ENCODE measurements at regions not wholly inside any gene's neighbourhood (a gene's known extent, or its start where the extent isn't known, plus 50 kb on each side); places are given as distances from the start of the nearest gene placed in this dataset.

DNA sequence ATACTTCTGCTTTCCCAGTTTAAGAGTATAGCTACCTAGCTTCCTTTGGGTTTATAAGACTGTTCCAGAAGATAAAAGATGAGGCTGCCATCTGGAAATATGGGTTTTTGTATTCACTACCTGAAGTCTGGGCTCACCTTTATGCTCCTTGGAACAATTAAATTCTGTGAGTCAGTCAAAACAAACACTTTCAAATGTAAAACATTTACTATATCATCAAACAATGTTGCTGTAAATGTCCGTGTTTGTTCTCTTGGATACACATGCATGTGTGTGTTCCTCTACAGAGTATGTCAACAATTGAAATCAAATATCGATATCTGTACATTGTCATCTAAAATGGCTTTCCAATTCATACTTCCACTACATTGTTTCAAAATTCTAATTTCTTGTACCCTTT is 525.6 kb downstream of the MDFIC start:
- WGBS, 2 experiments (ENCODE audit: extremely low coverage in 1 of 2, insufficient coverage in 1 of 2, insufficient read length in 1 of 2, insufficient replicate concordance in 2 of 2, low coverage in 1 of 2, low lambda C conversion rate in 2 of 2, missing lambda C conversion rate in 1 of 2), result 98% methylated on average over 2 of the region's 2 CpGs; no CpG with 5 or more reads in 1 of the 2 experiments

More for the DNA sequence above, 525.6 kb downstream of the MDFIC start:
- H4K91ac ChIP-seq (replicated peaks; ENCODE audit: insufficient read length, low read length), result no peak overlapping the region
- no peak overlapping the region for H2BK5ac ChIP-seq (ENCODE audit: low read depth, low read length)
- no peak overlapping the region for H3K23ac ChIP-seq (ENCODE audit: insufficient read length)
- H2BK20ac ChIP-seq (ENCODE audit: low read length), result no peak overlapping the region
- H2BK12ac ChIP-seq (ENCODE audit: low read depth, low read length), result no peak overlapping the region
- CTCF ChIA-PET (ENCODE audit: partially characterized antibody), result no interaction called here
- no peak overlapping the region for H3K4me3 ChIP-seq (ENCODE audit: extremely low read depth in 1 of 4, insufficient read depth in 2 of 4, low read depth in 3 of 4, low read length in 4 of 4)
- H3K36me3 ChIP-seq (ENCODE audit: control insufficient read depth in 2 of 4, insufficient read depth in 4 of 4, low read length in 3 of 4), result no peaks in the 10 kb centered on the region
- no peaks in the 10 kb centered on the region for H3K79me2 ChIP-seq (ENCODE audit: control insufficient read depth in 1 of 2, insufficient read depth in 2 of 2, low read length in 2 of 2)
- DNase-seq (ENCODE audit: low read depth in 1 of 2, low spot score in 2 of 2) (no peak), FAIRE-seq (no peak)
- no peak overlapping the region for H2BK120ac ChIP-seq (replicated peaks; ENCODE audit: low read depth, low read length)
- H3K4ac ChIP-seq (replicated peaks; ENCODE audit: insufficient read length, low read depth, low read length), result no peak overlapping the region
- no peak overlapping the region for H3K27ac ChIP-seq (ENCODE audit: low read depth, low read length)
- H3K23me2 ChIP-seq (ENCODE audit: low read depth, low read length), result no peaks in the 10 kb centered on the region
- no peak overlapping the region for H4K8ac ChIP-seq (ENCODE audit: extremely low read depth, insufficient read depth, low read length)
- H3K9me3 ChIP-seq (ENCODE audit: insufficient read depth in 2 of 2, low read depth in 1 of 2, low read length in 1 of 2), result no peaks in the 10 kb centered on the region
- H2AK5ac ChIP-seq (ENCODE audit: low read depth, low read length), result no peak overlapping the region
- H3K79me1 ChIP-seq (ENCODE audit: low read depth, low read length), result no peaks in the 10 kb centered on the region
- no peaks in the 10 kb centered on the region for H3K4me1 ChIP-seq (replicated peaks in 1 of 4; ENCODE audit: control insufficient read depth in 3 of 4, insufficient read depth in 4 of 4, low read length in 3 of 4)
- no peak overlapping the region for H3K56ac ChIP-seq (replicated peaks; ENCODE audit: insufficient read length, low read depth, low read length)
- no peak overlapping the region for H3K14ac ChIP-seq (ENCODE audit: insufficient read length)
- H3K18ac ChIP-seq (ENCODE audit: extremely low read depth, low read length), result no peak overlapping the region
- H4K20me1 ChIP-seq (replicated peaks in 1 of 2; ENCODE audit: control insufficient read depth in 1 of 2, insufficient read depth in 2 of 2, low read length in 2 of 2), result no peaks in the 10 kb centered on the region
- no peak overlapping the region for H2AFZ ChIP-seq (ENCODE audit: low read length)
- no peak overlapping the region for H3K4me2 ChIP-seq (ENCODE audit: insufficient read depth in 1 of 2, low read depth in 2 of 2, low read length in 2 of 2)
- no peak overlapping the region for H3K9ac ChIP-seq (replicated peaks in 1 of 4; ENCODE audit: extremely low read depth in 1 of 4, low read depth in 3 of 4, low read length in 3 of 4)
- H3K27me3 ChIP-seq (replicated peaks in 1 of 4; ENCODE audit: control insufficient read depth in 3 of 4, extremely low read depth in 1 of 4, insufficient read depth in 3 of 4, low read length in 3 of 4), result no peaks in the 10 kb centered on the region
- H2BK15ac ChIP-seq (ENCODE audit: low read length), result no peak overlapping the region
- no peak overlapping the region for H4K5ac ChIP-seq (ENCODE audit: insufficient read length, low read depth, low read length)
- POLR2A ChIA-PET (ENCODE audit: partially characterized antibody), result no interaction called here
- no peak for TF ChIP-seq SUZ12 (IDR thresholded peaks at IDR 0.05; ENCODE audit: low read length)
- no peak for TF ChIP-seq TBP (IDR thresholded peaks at IDR 0.05; ENCODE audit: low read depth, low read length)
